ENCODE measurements at regions not wholly inside any gene's neighbourhood (a gene's known extent, or its start where the extent isn't known, plus 50 kb on each side); places are given as distances from the start of the nearest gene placed in this dataset.

DNA sequence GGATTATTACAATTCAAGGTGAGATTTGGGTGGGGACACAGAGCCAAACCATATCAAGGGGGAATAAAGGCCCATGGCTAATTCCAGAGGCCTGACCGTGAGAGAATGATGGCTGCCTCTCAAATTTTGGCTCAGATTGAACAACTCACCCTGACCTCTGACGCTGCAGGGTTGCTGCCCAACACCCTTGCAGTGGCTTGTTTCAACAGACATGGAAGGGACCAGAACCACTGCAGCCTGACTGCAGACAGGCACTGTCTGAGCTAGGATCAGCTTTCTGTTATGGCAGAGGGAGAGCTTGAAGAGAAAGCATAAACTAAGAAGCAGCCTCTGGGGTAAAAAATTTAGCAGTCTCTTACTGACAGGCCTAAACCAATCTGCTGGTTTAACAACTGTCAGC is 90.2 kb upstream of the GADD45A start:
- no peaks in the 10 kb centered on the region for H4K20me1 ChIP-seq (ENCODE audit: insufficient read depth)
- H3K79me2 ChIP-seq (ENCODE audit: insufficient read depth, low read length): no peaks in the 10 kb centered on the region
- no peaks in the 10 kb centered on the region for H3K27me3 ChIP-seq (ENCODE audit: insufficient read depth, low read length)
- ATAC-seq: no peak
- no peak overlapping the region for H3K27ac ChIP-seq (ENCODE audit: low read depth, low read length)
- H3K4me3 ChIP-seq (replicated peaks in 1 of 2; ENCODE audit: low read depth in 1 of 2, low read length in 2 of 2): no peak overlapping the region
- H3K4me1 ChIP-seq (ENCODE audit: control insufficient read depth in 1 of 2, insufficient read depth in 2 of 2, low read length in 2 of 2): no peaks in the 10 kb centered on the region; a peak in 1 of 4 replicates
- DNase-seq (ENCODE audit: low read depth, low spot score): no peak
- H3K36me3 ChIP-seq (ENCODE audit: control insufficient read depth in 1 of 2, insufficient read depth in 2 of 2, low read length in 2 of 2): no peaks in the 10 kb centered on the region
- CTCF ChIA-PET: no interaction called here
- H3K4me2 ChIP-seq (ENCODE audit: low read length): no peak overlapping the region
- H2AFZ ChIP-seq (ENCODE audit: low read depth, low read length, poor library complexity, severe bottlenecking): no peak overlapping the region
- intact Hi-C loops (cut with micrococcal nuclease): no loop called here
- H3K9ac ChIP-seq (ENCODE audit: low read length): no peak overlapping the region
- no peak for TF ChIP-seq SIN3A (IDR thresholded peaks at IDR 0.05; ENCODE audit: low read depth)
- TF ChIP-seq JUND (IDR thresholded peaks at IDR 0.05): no peak
- TF ChIP-seq SP1 (IDR thresholded peaks at IDR 0.05; ENCODE audit: low read depth): no peak
- TF ChIP-seq, protein P1, sequence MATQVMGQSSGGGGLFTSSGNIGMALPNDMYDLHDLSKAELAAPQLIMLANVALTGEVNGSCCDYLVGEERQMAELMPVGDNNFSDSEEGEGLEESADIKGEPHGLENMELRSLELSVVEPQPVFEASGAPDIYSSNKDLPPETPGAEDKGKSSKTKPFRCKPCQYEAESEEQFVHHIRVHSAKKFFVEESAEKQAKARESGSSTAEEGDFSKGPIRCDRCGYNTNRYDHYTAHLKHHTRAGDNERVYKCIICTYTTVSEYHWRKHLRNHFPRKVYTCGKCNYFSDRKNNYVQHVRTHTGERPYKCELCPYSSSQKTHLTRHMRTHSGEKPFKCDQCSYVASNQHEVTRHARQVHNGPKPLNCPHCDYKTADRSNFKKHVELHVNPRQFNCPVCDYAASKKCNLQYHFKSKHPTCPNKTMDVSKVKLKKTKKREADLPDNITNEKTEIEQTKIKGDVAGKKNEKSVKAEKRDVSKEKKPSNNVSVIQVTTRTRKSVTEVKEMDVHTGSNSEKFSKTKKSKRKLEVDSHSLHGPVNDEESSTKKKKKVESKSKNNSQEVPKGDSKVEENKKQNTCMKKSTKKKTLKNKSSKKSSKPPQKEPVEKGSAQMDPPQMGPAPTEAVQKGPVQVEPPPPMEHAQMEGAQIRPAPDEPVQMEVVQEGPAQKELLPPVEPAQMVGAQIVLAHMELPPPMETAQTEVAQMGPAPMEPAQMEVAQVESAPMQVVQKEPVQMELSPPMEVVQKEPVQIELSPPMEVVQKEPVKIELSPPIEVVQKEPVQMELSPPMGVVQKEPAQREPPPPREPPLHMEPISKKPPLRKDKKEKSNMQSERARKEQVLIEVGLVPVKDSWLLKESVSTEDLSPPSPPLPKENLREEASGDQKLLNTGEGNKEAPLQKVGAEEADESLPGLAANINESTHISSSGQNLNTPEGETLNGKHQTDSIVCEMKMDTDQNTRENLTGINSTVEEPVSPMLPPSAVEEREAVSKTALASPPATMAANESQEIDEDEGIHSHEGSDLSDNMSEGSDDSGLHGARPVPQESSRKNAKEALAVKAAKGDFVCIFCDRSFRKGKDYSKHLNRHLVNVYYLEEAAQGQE (IDR thresholded peaks at IDR 0.05; ENCODE audit: low read depth): no peak
- TF ChIP-seq ZFX (IDR thresholded peaks at IDR 0.05): no peak
- no peak for TF ChIP-seq CEBPB (IDR thresholded peaks at IDR 0.05; ENCODE audit: low read depth)
- no peaks in the 10 kb centered on the region for H3K9me2 ChIP-seq (ENCODE audit: insufficient read depth)
- RAD21 ChIA-PET (ENCODE audit: low non-redundant PET in 1 of 2, low total read pairs in 2 of 2, uncharacterized antibody in 2 of 2, unreplicated experiment in 2 of 2): no interaction called here
- H3K9me3 ChIP-seq (ENCODE audit: control insufficient read depth in 1 of 2, insufficient read depth in 1 of 2, low read depth in 1 of 2, low read length in 2 of 2): no peaks in the 10 kb centered on the region
- no TSS peak for BruUV-seq (replicated peaks)
- POLR2A ChIA-PET: no interaction called here

DNA sequence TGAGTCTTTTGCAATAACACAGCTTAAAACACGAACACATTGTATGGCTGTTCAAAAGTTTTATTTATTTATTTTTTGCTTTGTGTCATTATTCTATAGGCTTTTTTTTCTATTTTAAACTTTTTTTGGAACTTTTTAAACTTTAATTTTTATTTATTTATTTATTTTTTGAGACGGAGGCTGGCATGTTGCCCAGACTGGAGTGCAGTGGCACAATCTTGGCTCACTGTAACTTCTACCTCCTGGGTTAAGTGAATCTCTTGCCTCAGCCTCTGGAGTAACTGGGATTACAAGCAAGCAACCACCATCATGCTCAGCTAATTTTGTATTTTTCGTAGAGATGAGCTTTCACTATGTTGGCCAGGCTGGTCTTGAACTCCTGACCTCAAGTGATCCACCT is 88.3 kb upstream of the GADD45A start:
- H3K9ac ChIP-seq (ENCODE audit: low read length): no peak overlapping the region
- no peak for ATAC-seq
- H3K9me2 ChIP-seq (ENCODE audit: insufficient read depth): no peaks in the 10 kb centered on the region
- H3K27me3 ChIP-seq (ENCODE audit: insufficient read depth, low read length): no peaks in the 10 kb centered on the region
- TF ChIP-seq SRF (IDR thresholded peaks at IDR 0.05; ENCODE audit: low read depth) (no peak), YY1 (IDR thresholded peaks at IDR 0.05; ENCODE audit: extremely low read depth, insufficient replicate concordance, low read depth, low read length) (no peak), CEBPB (IDR thresholded peaks at IDR 0.05; ENCODE audit: low read depth) (no peak), TCF7L2 (IDR thresholded peaks at IDR 0.05; ENCODE audit: borderline replicate concordance, extremely low read depth, insufficient read depth, insufficient read length) (no peak), FOSL1 (IDR thresholded peaks at IDR 0.05; ENCODE audit: low read depth) (no peak), EZH2phosphoT487 (IDR thresholded peaks at IDR 0.05; ENCODE audit: borderline replicate concordance) (no peak), SP1 (IDR thresholded peaks at IDR 0.05; ENCODE audit: low read depth) (no peak)
- TF ChIP-seq, protein P2, sequence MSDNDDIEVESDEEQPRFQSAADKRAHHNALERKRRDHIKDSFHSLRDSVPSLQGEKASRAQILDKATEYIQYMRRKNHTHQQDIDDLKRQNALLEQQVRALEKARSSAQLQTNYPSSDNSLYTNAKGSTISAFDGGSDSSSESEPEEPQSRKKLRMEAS (IDR thresholded peaks at IDR 0.05): no peak
- TF ChIP-seq, protein P1 (IDR thresholded peaks at IDR 0.05; ENCODE audit: low read depth): no peak
- no peaks in the 10 kb centered on the region for H3K36me3 ChIP-seq (ENCODE audit: control insufficient read depth in 1 of 2, insufficient read depth in 2 of 2, low read length in 2 of 2)
- no peak overlapping the region for H3K27ac ChIP-seq (ENCODE audit: low read depth, low read length)
- DNase-seq (ENCODE audit: low read depth, low spot score): no peak
- intact Hi-C loops (cut with micrococcal nuclease): no loop called here
- ChIA-PET POLR2A (no interaction called here), RAD21 (ENCODE audit: low non-redundant PET in 1 of 2, low total read pairs in 2 of 2, uncharacterized antibody in 2 of 2, unreplicated experiment in 2 of 2) (no interaction called here), CTCF (no interaction called here)
- no peaks in the 10 kb centered on the region for H3K79me2 ChIP-seq (ENCODE audit: insufficient read depth, low read length)
- no TSS peak for BruUV-seq (replicated peaks)
- no peaks in the 10 kb centered on the region for H3K9me3 ChIP-seq (ENCODE audit: control insufficient read depth in 1 of 2, insufficient read depth in 1 of 2, low read depth in 1 of 2, low read length in 2 of 2)
- H4K20me1 ChIP-seq (ENCODE audit: insufficient read depth): no peaks in the 10 kb centered on the region
- no peak overlapping the region for H3K4me2 ChIP-seq (ENCODE audit: low read length)
- no peaks in the 10 kb centered on the region; a peak in 1 of 4 replicates for H3K4me1 ChIP-seq (ENCODE audit: control insufficient read depth in 1 of 2, insufficient read depth in 2 of 2, low read length in 2 of 2)
- no peak overlapping the region for H2AFZ ChIP-seq (ENCODE audit: low read depth, low read length, poor library complexity, severe bottlenecking)
- H3K4me3 ChIP-seq (replicated peaks in 1 of 2; ENCODE audit: low read depth in 1 of 2, low read length in 2 of 2): no peak overlapping the region
